PFSK-1 (cell line): ENCODE measurements at regions not wholly inside any gene's neighbourhood (a gene's known extent, or its start where the extent isn't known, plus 50 kb on each side); places are given as distances from the start of the nearest gene placed in this dataset.

Experiments used
- FOXP2 ChIP-seq: optimal IDR thresholded peaks from 2 replicates; pipeline ENCODE3; 2011; ENCODE audit warnings: borderline replicate concordance, control low read depth, inconsistent platforms; ENCODE audit not compliant: insufficient read depth; ENCODE audit errors: extremely low read length, extremely low read depth
- POLR2AphosphoS5 ChIP-seq: IDR thresholded peaks from 2 replicates; pipeline ENCODE4 v1.6.1; 2012; ENCODE audit warnings: low read depth, mild to moderate bottlenecking, control low read depth, low read length, moderate library complexity
- SIN3A ChIP-seq: IDR thresholded peaks from 2 replicates; pipeline ENCODE4 v1.6.1; 2012; ENCODE audit warnings: mild to moderate bottlenecking, low read length, moderate library complexity, borderline replicate concordance; ENCODE audit not compliant: insufficient read depth
- TAF1 ChIP-seq: IDR thresholded peaks from 2 replicates; pipeline ENCODE4 v1.6.1; 2012; ENCODE audit warnings: low read length, control low read depth, borderline replicate concordance; ENCODE audit not compliant: insufficient read depth
- TF ChIP-seq, protein P1 (sequence below), 2 experiments: IDR thresholded peaks; 2 replicates each; pipeline versions ENCODE4 v1.6.1 to v1.8.0; 2011 to 2012; ENCODE audit warnings: low read depth in 2 of 2, low read length in 2 of 2, control low read depth in 1 of 2, inconsistent platforms in 1 of 2, mild to moderate bottlenecking in 1 of 2, moderate library complexity in 1 of 2; ENCODE audit not compliant: insufficient read depth in 1 of 2

DNA sequence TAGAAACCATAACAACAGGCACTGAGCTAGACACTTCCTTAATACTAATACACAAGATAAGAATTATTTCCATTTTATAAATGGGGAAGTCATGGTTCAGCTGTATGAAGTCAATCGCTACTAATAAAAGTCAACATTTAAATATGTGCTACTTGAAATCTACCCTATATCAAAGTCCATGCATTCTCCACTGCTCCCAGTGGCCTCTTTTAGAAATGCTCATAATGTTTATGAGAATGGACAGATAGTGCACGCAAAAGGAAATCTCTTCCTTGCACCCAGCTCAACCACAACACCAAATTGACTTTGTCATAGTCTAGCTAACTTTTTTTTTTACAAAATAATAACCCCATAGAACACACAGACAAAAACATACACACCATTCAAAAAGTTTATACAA, 281.7 kb upstream of the CXADR start:
- TF ChIP-seq, protein P1, sequence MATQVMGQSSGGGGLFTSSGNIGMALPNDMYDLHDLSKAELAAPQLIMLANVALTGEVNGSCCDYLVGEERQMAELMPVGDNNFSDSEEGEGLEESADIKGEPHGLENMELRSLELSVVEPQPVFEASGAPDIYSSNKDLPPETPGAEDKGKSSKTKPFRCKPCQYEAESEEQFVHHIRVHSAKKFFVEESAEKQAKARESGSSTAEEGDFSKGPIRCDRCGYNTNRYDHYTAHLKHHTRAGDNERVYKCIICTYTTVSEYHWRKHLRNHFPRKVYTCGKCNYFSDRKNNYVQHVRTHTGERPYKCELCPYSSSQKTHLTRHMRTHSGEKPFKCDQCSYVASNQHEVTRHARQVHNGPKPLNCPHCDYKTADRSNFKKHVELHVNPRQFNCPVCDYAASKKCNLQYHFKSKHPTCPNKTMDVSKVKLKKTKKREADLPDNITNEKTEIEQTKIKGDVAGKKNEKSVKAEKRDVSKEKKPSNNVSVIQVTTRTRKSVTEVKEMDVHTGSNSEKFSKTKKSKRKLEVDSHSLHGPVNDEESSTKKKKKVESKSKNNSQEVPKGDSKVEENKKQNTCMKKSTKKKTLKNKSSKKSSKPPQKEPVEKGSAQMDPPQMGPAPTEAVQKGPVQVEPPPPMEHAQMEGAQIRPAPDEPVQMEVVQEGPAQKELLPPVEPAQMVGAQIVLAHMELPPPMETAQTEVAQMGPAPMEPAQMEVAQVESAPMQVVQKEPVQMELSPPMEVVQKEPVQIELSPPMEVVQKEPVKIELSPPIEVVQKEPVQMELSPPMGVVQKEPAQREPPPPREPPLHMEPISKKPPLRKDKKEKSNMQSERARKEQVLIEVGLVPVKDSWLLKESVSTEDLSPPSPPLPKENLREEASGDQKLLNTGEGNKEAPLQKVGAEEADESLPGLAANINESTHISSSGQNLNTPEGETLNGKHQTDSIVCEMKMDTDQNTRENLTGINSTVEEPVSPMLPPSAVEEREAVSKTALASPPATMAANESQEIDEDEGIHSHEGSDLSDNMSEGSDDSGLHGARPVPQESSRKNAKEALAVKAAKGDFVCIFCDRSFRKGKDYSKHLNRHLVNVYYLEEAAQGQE (IDR thresholded peaks at IDR 0.05; ENCODE audit: insufficient read depth in 1 of 2, low read depth in 2 of 2, low read length in 2 of 2), result no peak
- TF ChIP-seq SIN3A, result no peak
- no peak for TF ChIP-seq POLR2AphosphoS5
- no peak for TF ChIP-seq TAF1
- TF ChIP-seq FOXP2, result no peak

DNA sequence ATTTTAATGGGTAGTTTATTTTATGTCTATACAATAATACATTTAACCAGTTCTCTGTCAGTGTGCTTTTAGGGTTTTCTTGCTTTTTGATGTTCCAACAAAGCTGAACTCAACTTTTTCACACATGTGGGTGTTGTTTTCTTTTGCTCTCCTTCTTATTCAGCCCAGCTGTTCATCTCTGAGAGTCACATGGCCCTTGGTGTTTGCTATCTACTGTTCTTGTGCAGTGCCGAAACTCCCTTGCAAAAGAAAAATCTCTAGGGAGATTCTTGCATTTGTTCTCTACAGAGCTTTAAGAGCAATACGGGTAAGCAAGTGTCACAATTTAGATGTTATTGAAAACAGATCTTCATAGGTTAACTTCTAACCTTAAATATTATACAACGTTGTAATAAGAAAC, 281.1 kb upstream of the CXADR start:
- TF ChIP-seq, protein P1 (IDR thresholded peaks at IDR 0.05; ENCODE audit: insufficient read depth in 1 of 2, low read depth in 2 of 2, low read length in 2 of 2), result no peak
- TF ChIP-seq POLR2AphosphoS5 (no peak), TAF1 (no peak), FOXP2 (no peak)

DNA sequence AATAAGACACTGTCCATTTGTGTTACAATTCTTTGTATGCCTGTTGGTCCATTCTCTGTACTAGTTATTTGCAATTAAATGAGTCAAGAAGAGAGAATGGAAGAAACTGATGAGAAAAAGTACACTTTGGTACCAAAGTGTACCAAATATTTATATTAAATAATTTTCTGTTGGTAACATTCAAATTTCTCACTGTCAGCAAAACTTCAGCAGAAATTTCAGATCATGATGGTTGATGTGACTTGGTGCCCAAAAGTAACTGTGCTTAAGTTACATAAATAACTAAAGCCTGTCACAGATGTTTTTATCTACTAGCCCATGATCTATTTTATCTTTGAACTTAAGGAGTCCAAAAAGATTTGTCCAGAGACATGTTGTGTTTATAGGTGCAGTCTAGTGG, 274.4 kb upstream of the CXADR start:
- TF ChIP-seq, protein P1 (IDR thresholded peaks at IDR 0.05; ENCODE audit: insufficient read depth in 1 of 2, low read depth in 2 of 2, low read length in 2 of 2), result no peak
- TF ChIP-seq POLR2AphosphoS5 (no peak), TAF1 (no peak), SIN3A (no peak), FOXP2 (no peak)

DNA sequence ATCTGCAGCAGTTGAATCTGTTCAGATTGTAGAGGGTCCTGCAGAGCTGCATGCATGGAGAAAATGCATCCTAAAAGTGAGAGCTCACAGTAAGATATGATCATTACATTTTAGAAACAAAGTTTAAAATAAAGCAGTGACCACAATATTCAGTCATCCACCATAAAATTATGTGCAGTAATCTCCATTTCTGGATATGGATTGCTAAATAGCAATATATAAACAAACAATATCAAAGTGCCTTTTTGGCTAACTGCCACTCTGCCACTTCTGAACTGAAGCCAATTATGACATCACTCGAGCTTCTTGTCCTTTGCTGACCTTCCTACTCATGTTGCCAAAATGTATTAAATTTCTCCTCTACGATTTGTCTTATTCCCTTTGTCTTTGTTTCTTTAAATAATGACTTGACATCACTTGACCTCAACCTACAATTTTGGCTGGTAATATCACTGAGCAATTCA, 262.0 kb upstream of the CXADR start:
- TF ChIP-seq, protein P1 (IDR thresholded peaks at IDR 0.05; ENCODE audit: insufficient read depth in 1 of 2, low read depth in 2 of 2, low read length in 2 of 2), result no peak
- TF ChIP-seq TAF1, result no peak
- no peak for TF ChIP-seq SIN3A

DNA sequence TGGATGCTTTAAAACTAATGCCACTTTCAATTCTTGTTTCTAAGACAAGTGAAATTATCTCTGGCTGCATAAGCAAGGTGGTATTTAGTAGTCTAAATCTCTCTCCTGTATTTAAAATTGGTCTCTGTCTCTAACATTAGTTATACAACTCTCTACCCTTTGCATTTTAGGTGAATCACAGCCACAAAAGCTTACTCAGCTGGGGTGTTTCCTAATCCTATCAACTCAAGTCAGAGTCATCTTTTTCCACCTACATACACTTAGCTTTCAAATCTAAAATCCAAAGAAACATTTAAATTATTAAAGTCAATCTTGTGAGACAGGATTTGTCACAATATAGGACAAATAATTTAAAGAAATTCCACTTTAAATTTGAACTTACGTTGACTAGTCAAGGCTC, 255.1 kb upstream of the CXADR start:
- TF ChIP-seq, protein P1 (IDR thresholded peaks at IDR 0.05; ENCODE audit: insufficient read depth in 1 of 2, low read depth in 2 of 2, low read length in 2 of 2), result no peak
- TF ChIP-seq POLR2AphosphoS5 (no peak), SIN3A (no peak), FOXP2 (no peak), TAF1 (no peak)
